Activated CD4-positive, alpha-beta T cell treated with anti-CD3 and anti-CD28 coated beads, Interleukin-2, amount 10 ng/mL, durations not matched to agents 24 days and 14 days (primary cell): ENCODE measurements at regions not wholly inside any gene's neighbourhood (a gene's known extent, or its start where the extent isn't known, plus 50 kb on each side); places are given as distances from the start of the nearest gene placed in this dataset.

Experiments used
- DNase-seq: peaks from one replicate; pipeline ENCODE4 v3.0.0; 2022
- H3K27ac Mint-ChIP-seq: one replicate; pipeline ENCODE4 v1.8.0; 2022; ENCODE audit warnings: mild to moderate bottlenecking, mixed read lengths
- H3K27me3 Mint-ChIP-seq: one replicate; pipeline ENCODE4 v1.8.0; 2022; ENCODE audit warnings: mixed read lengths
- H3K36me3 Mint-ChIP-seq: one replicate; pipeline ENCODE4 v1.8.0; 2022; ENCODE audit warnings: low read depth, mild to moderate bottlenecking, mixed read lengths
- H3K4me1 Mint-ChIP-seq: one replicate; pipeline ENCODE4 v1.8.0; 2021; ENCODE audit warnings: mixed read lengths
- H3K4me3 Mint-ChIP-seq: one replicate; pipeline ENCODE4 v1.8.0; 2022; ENCODE audit warnings: mild to moderate bottlenecking, moderate library complexity, mixed read lengths
- H3K9me3 Mint-ChIP-seq: one replicate; pipeline ENCODE4 v1.8.0; 2021; ENCODE audit warnings: mixed read lengths
- intact Hi-C: fragments of 100-400 bp; cut with micrococcal nuclease; formaldehyde crosslinking; loops from one replicate; pipeline ENCODE4 v1.15.1; 2023

GRCh38 chr5:62112689-62113228, 193.2 kb upstream of the KIF2A start:
- Mint-ChIP-seq H3K4me1 (no peaks in the 10 kb centered on the region), H3K9me3 (no peaks in the 10 kb centered on the region), H3K36me3 (no peaks in the 10 kb centered on the region), H3K27me3 (peaks cover 10% of the 10 kb centered on the region), H3K4me3 (no peak overlapping the region), H3K27ac (no peak overlapping the region)
- intact Hi-C loops = no loop called here
- DNase-seq = no peak

- peaks cover 13% of the 10 kb centered on the region for H3K27me3 Mint-ChIP-seq
- intact Hi-C loops = no loop called here
- no peaks in the 10 kb centered on the region for H3K9me3 Mint-ChIP-seq
- H3K4me3 Mint-ChIP-seq = no peak overlapping the region
- H3K27ac Mint-ChIP-seq = no peak overlapping the region
- H3K4me1 Mint-ChIP-seq = no peaks in the 10 kb centered on the region
- no peaks in the 10 kb centered on the region for H3K36me3 Mint-ChIP-seq
- no peak for DNase-seq
Measured at GRCh38 chr5:62115014-62115413, 191.0 kb upstream of the KIF2A start.

GRCh38 chr5:62124266-62124665, 181.7 kb upstream of the KIF2A start:
- Mint-ChIP-seq H3K27ac (no peak overlapping the region), H3K27me3 (peaks cover 2% of the 10 kb centered on the region), H3K4me3 (no peak overlapping the region), H3K4me1 (no peaks in the 10 kb centered on the region), H3K36me3 (no peaks in the 10 kb centered on the region), H3K9me3 (no peaks in the 10 kb centered on the region)
- intact Hi-C loops = no loop called here
- DNase-seq = no peak

GRCh38 chr5:62126090-62126489, 179.9 kb upstream of the KIF2A start:
- Mint-ChIP-seq H3K36me3 (no peaks in the 10 kb centered on the region), H3K4me3 (no peak overlapping the region), H3K27ac (no peak overlapping the region), H3K4me1 (no peaks in the 10 kb centered on the region), H3K9me3 (no peaks in the 10 kb centered on the region), H3K27me3 (peaks cover 2% of the 10 kb centered on the region)
- no peak for DNase-seq
- intact Hi-C loops = no loop called here

- H3K4me1 Mint-ChIP-seq = no peaks in the 10 kb centered on the region
- H3K36me3 Mint-ChIP-seq = no peaks in the 10 kb centered on the region
- DNase-seq = no peak
- no peak overlapping the region for H3K4me3 Mint-ChIP-seq
- H3K9me3 Mint-ChIP-seq = no peaks in the 10 kb centered on the region
- H3K27ac Mint-ChIP-seq = no peak overlapping the region
- peaks cover 2% of the 10 kb centered on the region for H3K27me3 Mint-ChIP-seq
- intact Hi-C loops = no loop called here
Measured at GRCh38 chr5:62127098-62127736, 178.8 kb upstream of the KIF2A start.

GRCh38 chr5:62130107-62130506, 175.9 kb upstream of the KIF2A start:
- H3K4me1 Mint-ChIP-seq = no peaks in the 10 kb centered on the region
- H3K9me3 Mint-ChIP-seq = no peaks in the 10 kb centered on the region
- intact Hi-C loops = no loop called here
- H3K36me3 Mint-ChIP-seq = no peaks in the 10 kb centered on the region
- DNase-seq = no peak
- H3K27ac Mint-ChIP-seq = no peak overlapping the region
- H3K4me3 Mint-ChIP-seq = no peak overlapping the region
- H3K27me3 Mint-ChIP-seq = peaks cover 2% of the 10 kb centered on the region

- no peaks in the 10 kb centered on the region for H3K9me3 Mint-ChIP-seq
- no peak for DNase-seq
- no peak overlapping the region for H3K27ac Mint-ChIP-seq
- no peak overlapping the region for H3K4me3 Mint-ChIP-seq
- intact Hi-C loops = no loop called here
- H3K4me1 Mint-ChIP-seq = no peaks in the 10 kb centered on the region
- H3K27me3 Mint-ChIP-seq = peaks cover 2% of the 10 kb centered on the region
- no peaks in the 10 kb centered on the region for H3K36me3 Mint-ChIP-seq
Measured at GRCh38 chr5:62132276-62132675, 173.7 kb upstream of the KIF2A start.

DNA sequence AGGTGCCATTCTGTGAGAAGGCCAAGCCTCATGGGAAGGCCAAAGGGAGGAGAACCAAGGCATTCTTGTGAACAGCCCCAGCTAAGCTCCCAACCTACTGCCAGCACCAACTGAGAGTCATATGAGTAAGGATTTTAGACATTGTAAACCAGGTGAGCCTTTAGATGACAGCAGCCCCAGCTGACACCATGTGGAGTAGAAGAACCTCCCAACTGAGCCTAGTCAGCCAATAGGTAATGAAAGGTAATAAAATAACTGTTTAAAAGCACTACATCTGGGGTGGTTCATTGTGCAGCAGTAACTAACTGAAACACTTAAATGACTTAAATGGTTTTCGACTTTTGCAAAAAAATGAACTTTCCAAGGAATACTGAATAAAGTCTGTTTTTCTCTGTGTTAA, 172.6 kb upstream of the KIF2A start:
- intact Hi-C loops = no loop called here
- no peak overlapping the region for H3K27ac Mint-ChIP-seq
- H3K4me1 Mint-ChIP-seq = no peaks in the 10 kb centered on the region
- H3K9me3 Mint-ChIP-seq = no peaks in the 10 kb centered on the region
- no peak for DNase-seq
- peaks cover 2% of the 10 kb centered on the region for H3K27me3 Mint-ChIP-seq
- H3K4me3 Mint-ChIP-seq = no peak overlapping the region
- H3K36me3 Mint-ChIP-seq = no peaks in the 10 kb centered on the region

DNA sequence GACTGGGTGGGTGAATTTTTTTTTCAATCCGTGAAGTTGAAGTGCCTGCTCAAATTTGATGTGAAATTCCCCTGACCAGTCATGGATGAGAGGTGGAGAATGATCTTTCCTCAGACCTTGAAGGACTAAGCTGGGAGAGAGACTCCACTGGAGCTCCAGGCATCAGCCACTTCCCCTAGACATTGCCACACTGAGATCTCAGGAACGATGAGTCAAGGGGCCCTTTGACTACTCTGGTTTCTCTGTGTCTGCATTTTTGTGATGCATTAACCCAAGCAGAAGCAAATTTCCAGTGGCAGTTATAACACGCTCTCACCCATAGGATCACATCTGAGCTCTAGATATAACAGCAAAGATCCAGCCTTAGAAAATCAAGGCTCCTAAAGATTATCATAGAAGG, 171.2 kb upstream of the KIF2A start:
- Mint-ChIP-seq H3K9me3 (no peaks in the 10 kb centered on the region), H3K27me3 (peaks cover 2% of the 10 kb centered on the region), H3K36me3 (no peaks in the 10 kb centered on the region), H3K4me1 (no peaks in the 10 kb centered on the region), H3K27ac (no peak overlapping the region), H3K4me3 (no peak overlapping the region)
- no peak for DNase-seq
- intact Hi-C loops = no loop called here

- no peak overlapping the region for H3K4me3 Mint-ChIP-seq
- no peak overlapping the region for H3K27ac Mint-ChIP-seq
- H3K4me1 Mint-ChIP-seq = no peaks in the 10 kb centered on the region
- H3K27me3 Mint-ChIP-seq = peaks cover 7% of the 10 kb centered on the region
- intact Hi-C loops = no loop called here
- H3K36me3 Mint-ChIP-seq = no peaks in the 10 kb centered on the region
- H3K9me3 Mint-ChIP-seq = no peaks in the 10 kb centered on the region
- DNase-seq = no peak
Measured at GRCh38 chr5:62137628-62138027, 168.4 kb upstream of the KIF2A start.

DNA sequence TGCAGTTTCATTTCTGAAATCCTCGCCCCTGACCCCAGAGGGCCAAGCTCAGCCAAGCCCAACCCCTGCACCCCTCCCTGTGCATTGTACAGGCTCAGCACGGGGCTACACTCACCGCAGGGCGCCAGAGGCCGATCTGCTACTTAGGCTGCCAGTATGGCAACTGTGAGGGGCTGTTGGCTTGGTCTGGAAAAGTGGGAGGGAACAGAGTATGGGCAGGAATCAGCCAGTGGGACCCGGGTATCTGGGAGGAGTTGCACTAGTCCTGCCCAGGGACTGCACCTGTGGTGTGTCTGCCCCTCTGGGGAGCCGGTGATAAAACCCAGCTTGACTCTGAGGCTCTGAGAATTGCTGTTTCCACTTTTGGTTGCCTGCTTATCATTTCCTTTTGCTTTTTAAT, 167.4 kb upstream of the KIF2A start:
- H3K27me3 Mint-ChIP-seq = peaks cover 11% of the 10 kb centered on the region
- no peaks in the 10 kb centered on the region for H3K4me1 Mint-ChIP-seq
- intact Hi-C loops = no loop called here
- H3K9me3 Mint-ChIP-seq = no peaks in the 10 kb centered on the region
- no peaks in the 10 kb centered on the region for H3K36me3 Mint-ChIP-seq
- no peak overlapping the region for H3K4me3 Mint-ChIP-seq
- DNase-seq = no peak
- no peak overlapping the region for H3K27ac Mint-ChIP-seq

DNA sequence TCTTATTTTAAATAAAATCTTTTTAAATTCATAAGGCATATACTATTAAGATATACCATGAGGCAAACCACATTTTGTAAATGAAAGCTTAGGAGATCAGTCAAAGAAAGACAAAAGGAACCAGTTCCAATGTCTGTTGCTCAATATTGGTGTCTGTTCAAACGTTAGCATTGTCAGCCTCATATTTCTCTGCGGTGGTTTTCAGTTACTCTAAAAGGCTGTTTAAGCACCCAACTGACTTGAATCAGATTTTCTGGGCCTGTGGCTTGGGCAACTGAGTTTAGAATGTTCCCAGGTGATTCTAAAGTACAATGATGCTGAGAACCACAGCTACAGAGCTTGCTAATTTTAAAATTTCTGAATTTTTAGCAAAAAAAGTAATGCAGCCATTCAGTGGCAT, 166.3 kb upstream of the KIF2A start:
- peaks cover 18% of the 10 kb centered on the region for H3K27me3 Mint-ChIP-seq
- H3K4me3 Mint-ChIP-seq = no peak overlapping the region
- DNase-seq = no peak
- H3K36me3 Mint-ChIP-seq = no peaks in the 10 kb centered on the region
- H3K27ac Mint-ChIP-seq = no peak overlapping the region
- H3K4me1 Mint-ChIP-seq = no peaks in the 10 kb centered on the region
- no peaks in the 10 kb centered on the region for H3K9me3 Mint-ChIP-seq
- intact Hi-C loops = no loop called here

DNA sequence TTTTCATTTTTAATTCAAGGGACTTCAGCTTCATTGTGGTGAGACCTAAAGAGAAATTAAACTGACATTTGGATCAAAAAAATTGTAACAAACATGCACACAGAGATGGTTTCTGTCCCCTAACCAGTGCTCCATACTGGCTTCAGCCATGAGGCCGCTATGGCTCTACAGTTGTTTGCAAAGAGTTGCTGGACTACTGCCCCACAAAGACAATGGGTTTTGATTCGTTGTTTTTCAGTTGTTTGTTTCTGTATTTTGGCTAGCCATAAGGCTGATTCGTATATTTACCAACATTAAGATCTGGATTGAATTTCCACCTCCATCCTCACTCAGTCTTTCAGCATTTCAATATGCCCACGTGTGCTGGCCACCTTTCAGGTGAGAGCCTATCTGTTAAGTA, 163.7 kb upstream of the KIF2A start:
- Mint-ChIP-seq H3K4me3 (no peak overlapping the region), H3K4me1 (no peaks in the 10 kb centered on the region), H3K27me3 (peaks cover 26% of the 10 kb centered on the region), H3K27ac (no peak overlapping the region), H3K36me3 (no peaks in the 10 kb centered on the region), H3K9me3 (no peaks in the 10 kb centered on the region)
- intact Hi-C loops = no loop called here
- DNase-seq = no peak

DNA sequence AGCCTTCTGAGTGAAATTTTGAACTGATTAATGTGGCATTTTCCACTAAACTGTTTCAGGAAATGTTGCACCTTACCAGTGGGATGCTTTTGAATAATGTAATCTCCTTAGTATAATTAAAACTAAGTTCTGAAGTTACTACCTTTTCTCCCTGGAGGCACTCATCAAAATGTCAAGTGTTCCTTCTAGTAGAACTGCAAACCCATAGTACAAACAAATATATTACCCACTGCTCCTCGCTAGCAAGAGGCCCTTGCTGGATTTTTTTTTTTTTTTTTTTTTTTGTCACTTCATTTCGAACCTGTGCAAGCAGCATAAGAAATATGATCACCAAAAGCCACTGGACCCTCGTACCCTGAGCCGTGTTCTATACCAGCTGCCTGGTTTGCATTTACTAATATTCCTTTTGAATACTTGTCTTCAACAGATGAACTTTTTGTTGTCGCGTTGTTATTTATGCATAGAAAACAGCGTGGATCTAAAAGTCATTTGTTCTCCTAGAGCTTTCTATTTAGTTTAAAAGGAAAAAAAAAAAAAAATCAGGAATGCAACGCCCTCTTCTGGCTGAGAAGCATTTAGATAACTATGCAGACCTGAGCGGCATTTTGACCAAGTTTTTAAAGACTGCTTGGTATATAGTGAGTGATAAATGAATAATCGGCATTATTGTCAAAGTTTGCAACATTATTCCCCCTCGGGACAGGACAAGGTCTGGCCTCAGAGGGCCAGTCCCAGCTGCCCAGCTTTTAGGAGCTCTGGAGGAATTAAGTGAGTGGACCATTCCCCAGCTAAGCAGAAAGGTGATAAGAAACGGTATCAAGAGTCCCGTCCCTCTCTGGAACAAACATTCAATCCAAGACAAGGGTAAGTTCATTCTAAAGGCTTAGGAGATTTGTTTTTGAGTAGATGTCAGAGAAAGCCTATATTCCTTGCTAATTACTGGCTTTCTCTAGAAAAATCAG, 162.5 kb upstream of the KIF2A start:
- H3K36me3 Mint-ChIP-seq = no peaks in the 10 kb centered on the region
- DNase-seq = no peak
- H3K4me3 Mint-ChIP-seq = no peak overlapping the region
- H3K9me3 Mint-ChIP-seq = no peaks in the 10 kb centered on the region
- H3K27ac Mint-ChIP-seq = no peak overlapping the region
- H3K4me1 Mint-ChIP-seq = no peaks in the 10 kb centered on the region
- intact Hi-C loops = no loop called here
- peaks cover 28% of the 10 kb centered on the region for H3K27me3 Mint-ChIP-seq
